NCI-H510A treated with DMSO at 0.1 percent for 48 hours (cell line): ENCODE measurements at regions not wholly inside any gene's neighbourhood (a gene's known extent, or its start where the extent isn't known, plus 50 kb on each side); places are given as distances from the start of the nearest gene placed in this dataset.

Experiments used
- DNase-seq: peaks from one replicate; lab custom pipeline; 2025; lab: John Stamatoyannopoulos, UW

GRCh38 chrX:107502316-107502715 lies 52.9 kb downstream of the FRMPD3 start:
- DNase-seq = no peak

DNA sequence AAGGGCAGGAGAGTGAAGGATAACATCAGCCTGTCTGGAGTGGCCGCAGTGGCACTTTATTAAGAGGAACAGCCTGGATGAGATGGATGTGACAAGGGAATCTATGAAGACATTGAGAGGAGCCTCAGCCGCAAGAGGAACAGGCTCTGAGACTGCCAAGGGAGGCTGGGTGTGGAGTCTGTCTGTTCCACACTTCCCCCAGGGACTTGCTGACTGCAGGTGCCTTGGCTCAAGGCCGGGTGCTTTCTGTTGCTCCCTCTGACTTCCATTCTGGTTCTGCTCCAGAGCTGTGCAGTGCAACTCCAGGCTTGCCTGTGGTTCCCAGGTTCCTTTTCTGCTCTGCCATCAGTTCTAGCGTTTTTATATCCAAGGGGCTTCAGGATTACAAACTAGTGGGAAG lies 54.6 kb downstream of the FRMPD3 start:
- DNase-seq = no peak

DNA sequence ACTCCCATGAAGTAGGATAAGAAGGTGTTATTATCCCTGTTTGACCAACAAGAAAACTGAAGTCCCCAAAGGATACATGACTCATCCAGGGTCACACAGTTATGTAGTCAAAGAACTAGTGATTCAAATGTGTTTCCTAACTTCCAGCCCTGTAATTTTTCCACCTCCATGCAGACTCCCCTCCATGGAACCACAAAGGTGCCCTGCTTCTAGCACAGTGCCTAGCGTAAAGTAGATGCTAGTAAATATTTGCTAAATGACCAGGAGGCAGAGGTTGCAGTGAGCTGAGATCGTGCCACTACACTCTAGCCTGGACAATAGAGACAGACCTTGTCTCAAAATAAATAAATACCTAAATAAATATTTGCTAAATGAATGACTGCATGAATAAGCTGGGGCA lies 55.8 kb downstream of the FRMPD3 start:
- DNase-seq = no peak

GRCh38 chrX:107506596-107507031 lies 57.2 kb downstream of the FRMPD3 start:
- DNase-seq = no peak

- DNase-seq = no peak
Measured at GRCh38 chrX:107507093-107507743, 57.8 kb downstream of the FRMPD3 start.

- no peak for DNase-seq
Measured at GRCh38 chrX:107507744-107508117, 58.3 kb downstream of the FRMPD3 start.

DNA sequence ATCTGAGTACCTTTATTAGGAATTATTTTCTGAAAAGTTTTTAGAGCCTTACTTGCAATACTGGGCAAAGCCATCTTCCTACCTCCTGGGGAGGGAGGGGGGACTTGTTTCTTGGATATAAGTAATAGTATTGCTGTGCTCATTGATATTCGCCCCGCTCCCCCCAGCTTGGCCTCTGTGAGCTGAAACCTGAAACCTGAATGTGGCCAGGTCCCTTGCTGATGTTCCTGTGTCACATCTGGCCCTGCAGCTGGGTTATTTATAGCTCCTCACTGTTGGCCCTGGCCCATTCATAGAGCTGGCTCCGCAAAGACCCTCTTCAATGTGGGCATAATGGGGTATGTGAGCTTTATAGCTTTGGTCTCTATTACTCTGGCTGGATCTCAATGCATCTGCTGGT lies 59.5 kb downstream of the FRMPD3 start:
- no peak for DNase-seq

- DNase-seq = no peak
Measured at GRCh38 chrX:107514944-107515343, 65.5 kb downstream of the FRMPD3 start.

DNA sequence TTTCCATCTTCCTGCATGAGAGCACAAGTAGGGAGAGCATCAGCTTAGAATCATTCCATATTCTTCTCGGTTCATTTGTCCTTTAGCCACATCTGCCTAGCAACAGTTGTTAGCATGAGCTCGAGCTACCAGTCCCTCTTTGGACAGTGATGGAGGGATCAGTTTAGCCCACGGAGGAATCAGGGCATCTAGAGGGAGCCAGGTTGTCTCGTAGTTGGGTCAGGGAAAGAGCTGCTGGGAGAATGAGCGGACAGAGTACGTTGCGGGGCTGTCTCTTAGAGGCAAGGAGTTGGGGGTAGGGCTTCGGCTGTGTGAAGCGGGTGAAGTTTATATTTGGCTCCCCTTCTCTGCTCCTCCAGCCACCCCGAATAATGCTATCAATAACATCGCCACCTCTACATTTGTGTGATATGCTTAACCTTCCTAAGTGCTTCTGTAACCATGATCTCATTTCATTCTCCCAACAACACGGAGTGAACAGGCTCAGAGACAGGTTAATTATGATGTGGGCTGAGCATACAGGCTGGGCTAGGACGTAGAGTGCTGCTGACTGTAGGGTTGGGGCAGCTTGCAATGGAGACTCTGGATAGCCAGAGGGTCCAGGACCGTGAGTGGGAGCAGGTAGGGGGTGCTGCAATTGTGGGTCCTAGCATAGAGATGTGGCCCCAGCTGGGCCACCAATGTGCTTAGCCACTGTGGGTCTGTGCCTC lies 72.6 kb downstream of the FRMPD3 start:
- no peak for DNase-seq

GRCh38 chrX:107522901-107523300 lies 73.4 kb downstream of the FRMPD3 start:
- DNase-seq = no peak

DNA sequence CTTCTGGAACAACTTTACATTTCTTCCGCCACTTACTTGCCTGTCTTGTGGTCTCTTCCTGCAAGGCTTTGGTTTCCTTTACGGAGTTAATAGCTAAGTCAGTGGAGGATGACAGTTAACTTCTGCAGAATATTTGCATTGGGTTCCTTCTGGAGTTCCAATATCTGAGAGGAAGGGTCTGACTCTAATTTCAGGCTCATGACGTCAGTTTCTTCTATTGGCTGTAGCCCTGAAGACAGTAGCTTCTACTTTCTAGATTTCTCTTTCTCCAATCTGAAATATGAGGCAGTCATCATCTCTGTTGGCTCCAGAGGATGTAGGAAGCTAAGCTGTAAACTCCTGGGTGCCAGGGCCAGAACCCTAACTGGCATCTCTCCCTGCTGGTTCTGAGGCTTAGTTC lies 76.7 kb downstream of the FRMPD3 start:
- no peak for DNase-seq

GRCh38 chrX:107530141-107530540 lies 80.7 kb downstream of the FRMPD3 start:
- DNase-seq = no peak

DNA sequence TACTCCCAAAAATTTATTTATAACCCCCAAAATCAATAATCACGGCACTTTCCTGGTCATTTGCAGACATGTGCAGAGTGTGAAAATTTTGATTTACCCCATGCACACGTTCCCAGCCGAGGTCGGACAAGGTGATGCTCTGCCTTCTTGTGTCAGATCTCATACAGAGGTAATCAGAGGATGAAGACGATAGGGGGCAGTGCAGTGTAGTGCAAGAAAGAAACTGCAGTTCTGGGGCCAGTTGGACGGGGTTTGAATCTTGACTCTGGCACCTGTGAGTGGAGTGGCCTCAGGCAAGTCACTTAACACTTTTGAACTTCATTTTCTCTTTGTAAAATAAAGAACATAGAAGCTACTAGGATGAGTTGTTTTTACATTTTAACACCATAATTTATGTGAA lies 88.4 kb downstream of the FRMPD3 start:
- DNase-seq = no peak

DNA sequence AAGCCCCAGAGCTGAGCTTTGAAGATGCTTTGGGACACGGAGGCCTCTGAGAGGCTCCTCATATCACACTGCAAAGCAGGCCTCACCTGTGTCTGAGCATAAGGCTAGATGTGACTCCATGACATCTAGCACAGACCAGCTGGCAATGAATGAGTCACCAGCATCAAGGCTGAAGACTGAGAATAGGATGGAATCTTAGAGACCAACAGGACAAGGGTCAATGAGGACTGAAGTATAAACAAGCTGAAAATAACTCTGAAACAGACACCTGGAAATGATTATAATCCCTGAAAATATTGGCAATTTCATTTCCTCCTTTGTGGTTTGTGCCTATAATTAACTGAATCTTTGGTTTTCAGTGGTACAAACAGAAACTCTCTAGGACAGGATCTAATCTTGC lies 87.1 kb upstream of the PRPS1 start:
- DNase-seq = no peak

DNA sequence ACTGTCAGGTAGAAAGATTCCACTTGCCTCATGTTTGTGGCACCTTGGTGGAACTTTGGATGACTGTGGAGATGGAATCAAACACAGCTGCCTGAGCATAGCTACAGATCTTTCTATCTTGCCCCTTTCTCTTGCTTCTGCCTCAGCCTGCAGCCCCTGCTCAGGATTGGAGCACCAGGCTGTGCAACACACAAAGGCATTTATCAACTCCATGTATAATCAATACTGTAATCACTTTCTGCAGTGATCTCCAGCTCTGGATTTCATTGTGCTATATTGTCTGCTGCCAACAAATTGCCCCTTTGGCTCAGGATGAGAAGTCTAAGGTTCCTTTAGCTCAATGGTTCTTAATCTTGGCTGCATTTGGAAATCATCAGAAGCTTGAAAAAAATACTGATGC lies 86.3 kb upstream of the PRPS1 start:
- no peak for DNase-seq

GRCh38 chrX:107542500-107542899 lies 85.8 kb upstream of the PRPS1 start:
- DNase-seq = peak; percentile 16

DNA sequence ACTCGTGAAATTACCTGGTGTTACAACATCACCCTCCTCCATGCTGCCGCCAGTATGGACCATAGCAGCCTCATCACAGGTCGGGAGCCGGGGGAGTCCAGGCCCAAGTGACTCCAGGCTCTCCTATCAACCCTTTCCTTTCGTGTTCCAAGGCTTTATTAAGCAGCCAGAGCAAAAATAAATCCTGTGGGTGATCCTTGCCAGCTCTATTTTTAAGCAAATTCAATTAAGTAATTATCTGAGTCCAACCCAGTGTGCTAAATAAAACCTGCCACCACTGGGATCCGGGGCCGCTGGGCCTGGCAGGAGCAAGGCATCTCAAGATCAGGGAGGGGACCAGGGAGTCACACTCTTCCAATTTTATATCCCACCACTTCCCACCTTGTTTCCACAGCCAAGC lies 80.7 kb upstream of the PRPS1 start:
- no peak for DNase-seq

- no peak for DNase-seq
Measured at GRCh38 chrX:107548775-107549174, 79.5 kb upstream of the PRPS1 start.

DNA sequence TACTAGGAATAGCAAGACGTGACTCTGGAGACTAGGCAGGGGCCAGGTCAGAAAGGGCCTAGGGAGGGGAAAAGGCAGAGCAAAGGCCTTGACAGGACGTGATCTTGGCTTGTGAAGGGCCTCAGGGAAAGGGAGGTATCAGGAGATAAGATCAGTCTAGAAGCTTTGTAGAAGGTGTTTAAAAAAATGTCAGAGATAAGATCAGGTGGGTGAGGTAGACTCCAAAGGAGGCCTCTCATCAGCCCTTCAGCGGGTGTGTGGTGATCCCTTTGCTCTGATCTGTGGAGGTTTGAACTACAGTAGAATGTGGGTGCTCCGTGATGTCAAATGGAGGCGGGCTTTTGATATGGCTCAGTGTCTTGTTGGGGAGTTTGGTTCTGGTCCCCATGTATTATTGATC lies 78.8 kb upstream of the PRPS1 start:
- DNase-seq = no peak

- no peak for DNase-seq
Measured at GRCh38 chrX:107551546-107551945, 76.8 kb upstream of the PRPS1 start.

DNA sequence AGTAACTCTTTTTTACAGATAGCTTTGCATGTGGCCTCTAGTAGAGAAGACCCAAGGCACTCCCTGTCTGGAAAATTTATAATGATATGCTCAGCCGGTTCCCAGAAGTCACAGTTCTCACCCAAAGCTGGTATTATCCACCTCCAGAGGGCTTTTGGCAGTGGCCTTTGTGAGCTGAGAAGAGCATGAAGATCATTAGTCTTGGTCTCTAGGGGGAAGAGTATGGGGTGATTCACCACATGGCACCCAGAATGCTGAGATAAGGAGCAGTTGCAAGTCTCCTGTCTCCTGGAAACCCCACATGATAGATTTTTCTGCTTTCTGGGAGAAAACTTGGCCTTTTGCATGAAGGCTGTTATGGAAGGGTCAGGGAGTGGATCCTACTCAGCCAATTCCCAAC lies 75.4 kb upstream of the PRPS1 start:
- no peak for DNase-seq

DNA sequence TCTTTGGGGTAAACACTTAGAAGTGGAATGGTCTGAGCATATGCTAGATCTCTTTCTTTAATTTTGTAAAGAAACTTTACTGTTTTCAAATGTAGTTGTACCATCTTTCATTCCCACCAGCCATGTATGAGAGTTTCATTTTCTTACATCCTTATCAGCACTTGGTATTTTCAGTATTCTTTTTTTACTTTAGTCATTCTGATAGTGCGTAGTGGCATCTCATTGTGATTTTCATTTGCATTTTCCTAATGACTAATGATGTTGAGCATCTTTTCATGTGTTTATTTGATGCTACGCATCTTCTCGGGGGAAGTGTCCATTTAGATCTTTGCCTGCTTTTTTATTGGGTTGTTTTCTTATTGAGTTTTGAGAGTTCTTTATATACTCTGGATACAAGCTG lies 71.3 kb upstream of the PRPS1 start:
- DNase-seq = no peak

DNA sequence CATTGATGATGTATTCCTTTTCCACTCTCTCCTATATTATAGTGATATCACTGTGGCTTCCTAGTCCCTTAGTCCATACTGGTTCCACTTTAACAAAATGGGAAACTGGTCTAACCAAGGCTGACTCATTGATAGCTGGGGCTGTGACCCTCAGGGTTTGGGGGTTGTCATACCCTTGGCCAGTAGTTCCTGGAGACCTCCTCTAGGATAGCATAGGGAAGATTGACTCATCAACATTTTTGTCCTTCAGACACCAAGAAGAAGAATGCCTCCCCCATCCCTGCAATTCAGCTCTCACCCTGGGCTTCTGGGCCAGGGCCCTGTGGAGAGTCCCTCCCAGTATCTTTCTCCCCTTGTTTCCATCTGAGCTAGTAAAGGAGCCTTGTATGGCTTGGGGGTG lies 68.8 kb upstream of the PRPS1 start:
- no peak for DNase-seq

GRCh38 chrX:107560041-107560440 lies 68.3 kb upstream of the PRPS1 start:
- DNase-seq = no peak
